Panc1 (cell line): ENCODE measurements at regions not wholly inside any gene's neighbourhood (a gene's known extent, or its start where the extent isn't known, plus 50 kb on each side); places are given as distances from the start of the nearest gene placed in this dataset.

Experiments used
- ATAC-seq: fragments of 200-7000 bp; cut with Tn5 transposase; 2 replicates; pipeline ENCODE4 v1.9.1; 2020; ENCODE audit warnings: mild to moderate bottlenecking, moderate library complexity
- BruUV-seq: library from RNA; stranded (reverse); fragments of 400-500 nt; replicated peaks from 2 replicates; lab custom pipeline; 2021; lab: Mats Ljungman, UMichigan
- CTCF ChIA-PET: fragments of 300-600 bp; sonication (Branson Sonifier 250); formaldehyde crosslinking; loops from one replicate; lab custom pipeline; 2022; ENCODE audit warnings: antibody characterized with exemption; lab: Charles Lee
- POLR2A ChIA-PET: fragments of 300-600 bp; sonication (Branson Sonifier 250); formaldehyde crosslinking; loops from one replicate; lab custom pipeline; 2022; ENCODE audit warnings: antibody characterized with exemption; lab: Charles Lee
- DNase-seq: peaks from one replicate; pipeline ENCODE4 v3.0.0-alpha.2; 2010; ENCODE audit warnings: low read depth, low spot score
- H3K27ac ChIP-seq: 2 replicates; pipeline ENCODE4 v1.5.1; 2011; ENCODE audit warnings: mild to moderate bottlenecking, low read length, inconsistent platforms
- H3K27me3 ChIP-seq: fragments of 200-500 bp; sonication (Bioruptor generic); 2 replicates; pipeline ENCODE4 v1.6.0; 2014; ENCODE audit warnings: low read length, inconsistent platforms; ENCODE audit not compliant: control insufficient read depth, insufficient read depth
- H3K36me3 ChIP-seq: fragments of 200-500 bp; sonication (Bioruptor generic); 2 replicates; pipeline ENCODE4 v1.5.1; 2014; ENCODE audit warnings: inconsistent platforms, mild to moderate bottlenecking, low read length, moderate library complexity; ENCODE audit not compliant: control insufficient read depth, insufficient read depth
- H3K4me1 ChIP-seq: 2 replicates; pipeline ENCODE4 v1.5.1; 2011; ENCODE audit warnings: inconsistent platforms, mild to moderate bottlenecking, low read length, moderate library complexity; ENCODE audit not compliant: control insufficient read depth, insufficient read depth
- H3K4me3 ChIP-seq, 2 experiments: 2 replicates each; pipeline ENCODE4 v1.5.1; 2011 to 2012; ENCODE audit warnings: low read depth in 2 of 2, low read length in 2 of 2, mild to moderate bottlenecking in 2 of 2, inconsistent platforms in 1 of 2, moderate library complexity in 1 of 2
- H3K9me3 ChIP-seq: fragments of 200-500 bp; sonication (Bioruptor generic); 2 replicates; pipeline ENCODE4 v1.5.1; 2014; ENCODE audit warnings: low read depth, mild to moderate bottlenecking, inconsistent platforms, low read length, moderate library complexity; ENCODE audit not compliant: control insufficient read depth, insufficient read depth
- CTCF ChIP-seq: fragments of 450-650 bp; IDR thresholded peaks from 2 replicates; pipeline ENCODE4 v1.5.1; 2017; ENCODE audit warnings: mild to moderate bottlenecking
- POLR2AphosphoS5 ChIP-seq: IDR thresholded peaks from 2 replicates; pipeline ENCODE4 v1.6.1; 2012; ENCODE audit warnings: mild to moderate bottlenecking, low read depth, low read length, moderate library complexity
- REST ChIP-seq, 2 experiments: IDR thresholded peaks; 2 replicates each; pipeline ENCODE4 v1.6.1; 2011 to 2012; ENCODE audit warnings: low read depth in 2 of 2, control low read depth in 1 of 2, low read length in 1 of 2, mild to moderate bottlenecking in 1 of 2, moderate library complexity in 1 of 2; ENCODE audit not compliant: insufficient read depth in 1 of 2
- SIN3A ChIP-seq: IDR thresholded peaks from 2 replicates; pipeline ENCODE4 v1.6.1; 2012; ENCODE audit warnings: low read depth, mild to moderate bottlenecking, low read length, moderate library complexity, borderline replicate concordance; ENCODE audit not compliant: insufficient read depth
- TCF7L2 ChIP-seq: IDR thresholded peaks from 2 replicates; pipeline ENCODE4 v1.6.1; 2011; ENCODE audit warnings: mild to moderate bottlenecking, low read depth, low read length, inconsistent platforms
- in situ Hi-C: cut with HindIII; loops from 2 replicates; pipeline ENCODE4 v1.10.0; 2016; ENCODE audit warnings: low sequenced_read_pairs, low pct_unique_long_range_greater_than_20kb
- intact Hi-C: fragments of 100-400 bp; cut with micrococcal nuclease; formaldehyde crosslinking; loops from one replicate; pipeline ENCODE4 v1.10.0; 2022; ENCODE audit not compliant: unreplicated experiment

- no peak overlapping the region for H3K4me3 ChIP-seq
- TF ChIP-seq TCF7L2 (no peak), POLR2AphosphoS5 (no peak), REST (IDR thresholded peaks at IDR 0.05; ENCODE audit: insufficient read depth in 1 of 2, low read depth in 2 of 2, low read length in 1 of 2) (no peak), CTCF (no peak)
- no peak for ATAC-seq
- POLR2A ChIA-PET, result no interaction called here
- DNase-seq, result no peak
- no peak overlapping the region for H3K27ac ChIP-seq
- CTCF ChIA-PET, result no interaction called here
- intact Hi-C loops, result no loop called here
- no peaks in the 10 kb centered on the region for H3K9me3 ChIP-seq
- in situ Hi-C loops, result no loop called here
- H3K36me3 ChIP-seq, result no peaks in the 10 kb centered on the region
- BruUV-seq, result no TSS peak
- no peaks in the 10 kb centered on the region for H3K4me1 ChIP-seq
- H3K27me3 ChIP-seq, result no peaks in the 10 kb centered on the region
Observed at GRCh38 chr3:66755924-66756323, 242.2 kb upstream of the KBTBD8 start.

GRCh38 chr3:66756468-66757036 lies 241.6 kb upstream of the KBTBD8 start:
- Histone ChIP-seq H3K27ac (no peak overlapping the region), H3K36me3 (no peaks in the 10 kb centered on the region), H3K9me3 (no peaks in the 10 kb centered on the region), H3K4me1 (no peaks in the 10 kb centered on the region), H3K27me3 (no peaks in the 10 kb centered on the region), H3K4me3 (no peak overlapping the region)
- CTCF ChIA-PET, result interaction anchor here (0.6 kb wide), 1 partner anchor 118 kb away, joined by 4 read pairs; no protein-coding TSS in a partner anchor
- in situ Hi-C loops (no loop called here), intact Hi-C loops (no loop called here)
- no TSS peak for BruUV-seq
- ATAC-seq, result no peak
- no peak for TF ChIP-seq SIN3A
- POLR2A ChIA-PET, result no interaction called here
- DNase-seq, result no peak

GRCh38 chr3:66761093-66761780 lies 236.9 kb upstream of the KBTBD8 start:
- ChIA-PET POLR2A (no interaction called here), CTCF (no interaction called here)
- Histone ChIP-seq H3K27ac (no peak overlapping the region), H3K27me3 (no peaks in the 10 kb centered on the region), H3K4me3 (no peak overlapping the region), H3K9me3 (no peaks in the 10 kb centered on the region), H3K4me1 (no peaks in the 10 kb centered on the region), H3K36me3 (no peaks in the 10 kb centered on the region)
- no TSS peak for BruUV-seq
- no peak for TF ChIP-seq SIN3A
- TF ChIP-seq CTCF, result no peak
- TF ChIP-seq POLR2AphosphoS5, result no peak
- no peak for TF ChIP-seq REST (IDR thresholded peaks at IDR 0.05; ENCODE audit: insufficient read depth in 1 of 2, low read depth in 2 of 2, low read length in 1 of 2)
- no peak for TF ChIP-seq TCF7L2
- intact Hi-C loops, result no loop called here
- ATAC-seq (no peak), DNase-seq (no peak)
- in situ Hi-C loops, result no loop called here
